ENCODE measurements at regions not wholly inside any gene's neighbourhood (a gene's known extent, or its start where the extent isn't known, plus 50 kb on each side); places are given as distances from the start of the nearest gene placed in this dataset.

DNA sequence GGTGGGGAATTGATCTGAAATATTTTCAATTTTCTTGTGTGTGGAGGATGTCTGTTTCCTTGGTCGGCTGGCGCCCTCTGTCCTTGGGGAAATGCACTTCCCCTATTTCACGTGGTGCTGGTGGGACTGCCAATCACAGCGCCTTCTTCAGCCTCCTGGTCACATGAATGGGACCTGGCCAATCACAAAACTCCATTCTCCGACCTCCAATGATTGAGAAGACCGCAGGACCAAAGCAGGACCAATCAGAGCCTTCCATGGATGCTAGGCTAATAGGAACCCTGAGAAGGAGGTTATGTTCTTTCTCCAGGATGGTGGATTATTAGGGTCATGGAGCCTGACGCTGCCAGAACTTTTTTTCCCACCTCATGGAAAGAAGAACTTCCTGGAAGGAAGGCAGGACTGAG is 188.7 kb downstream of the TTC8 start:
- TF ChIP-seq POLR2AphosphoS5 (IDR thresholded peaks at IDR 0.05) (no peak), EP300 (conservative IDR thresholded peaks at IDR 0.05; ENCODE audit: poor library complexity, severe bottlenecking) (no peak), EZH2 (IDR thresholded peaks at IDR 0.05; ENCODE audit: borderline replicate concordance, insufficient read depth, low read length, poor library complexity, severe bottlenecking) (no peak), CTCF (IDR thresholded peaks at IDR 0.05; ENCODE audit: poor library complexity, severe bottlenecking) (no peak), TAF1 (IDR thresholded peaks at IDR 0.05; ENCODE audit: low read depth) (no peak), MXI1 (conservative IDR thresholded peaks at IDR 0.05; ENCODE audit: poor library complexity, severe bottlenecking) (no peak), RAD21 (conservative IDR thresholded peaks at IDR 0.05) (no peak), SMC3 (conservative IDR thresholded peaks at IDR 0.05; ENCODE audit: poor library complexity) (no peak)
- TF ChIP-seq, protein P1, sequence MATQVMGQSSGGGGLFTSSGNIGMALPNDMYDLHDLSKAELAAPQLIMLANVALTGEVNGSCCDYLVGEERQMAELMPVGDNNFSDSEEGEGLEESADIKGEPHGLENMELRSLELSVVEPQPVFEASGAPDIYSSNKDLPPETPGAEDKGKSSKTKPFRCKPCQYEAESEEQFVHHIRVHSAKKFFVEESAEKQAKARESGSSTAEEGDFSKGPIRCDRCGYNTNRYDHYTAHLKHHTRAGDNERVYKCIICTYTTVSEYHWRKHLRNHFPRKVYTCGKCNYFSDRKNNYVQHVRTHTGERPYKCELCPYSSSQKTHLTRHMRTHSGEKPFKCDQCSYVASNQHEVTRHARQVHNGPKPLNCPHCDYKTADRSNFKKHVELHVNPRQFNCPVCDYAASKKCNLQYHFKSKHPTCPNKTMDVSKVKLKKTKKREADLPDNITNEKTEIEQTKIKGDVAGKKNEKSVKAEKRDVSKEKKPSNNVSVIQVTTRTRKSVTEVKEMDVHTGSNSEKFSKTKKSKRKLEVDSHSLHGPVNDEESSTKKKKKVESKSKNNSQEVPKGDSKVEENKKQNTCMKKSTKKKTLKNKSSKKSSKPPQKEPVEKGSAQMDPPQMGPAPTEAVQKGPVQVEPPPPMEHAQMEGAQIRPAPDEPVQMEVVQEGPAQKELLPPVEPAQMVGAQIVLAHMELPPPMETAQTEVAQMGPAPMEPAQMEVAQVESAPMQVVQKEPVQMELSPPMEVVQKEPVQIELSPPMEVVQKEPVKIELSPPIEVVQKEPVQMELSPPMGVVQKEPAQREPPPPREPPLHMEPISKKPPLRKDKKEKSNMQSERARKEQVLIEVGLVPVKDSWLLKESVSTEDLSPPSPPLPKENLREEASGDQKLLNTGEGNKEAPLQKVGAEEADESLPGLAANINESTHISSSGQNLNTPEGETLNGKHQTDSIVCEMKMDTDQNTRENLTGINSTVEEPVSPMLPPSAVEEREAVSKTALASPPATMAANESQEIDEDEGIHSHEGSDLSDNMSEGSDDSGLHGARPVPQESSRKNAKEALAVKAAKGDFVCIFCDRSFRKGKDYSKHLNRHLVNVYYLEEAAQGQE (IDR thresholded peaks at IDR 0.05; ENCODE audit: borderline replicate concordance), result no peak
- H3K9me2 ChIP-seq (ENCODE audit: insufficient read depth, low read length), result no peaks in the 10 kb centered on the region
- H4K20me1 ChIP-seq (ENCODE audit: insufficient read depth), result no peaks in the 10 kb centered on the region
- H3K27ac ChIP-seq (ENCODE audit: low read length), result no peak overlapping the region
- H3K4me3 ChIP-seq (ENCODE audit: low read length), result no peak overlapping the region
- H3K79me2 ChIP-seq (replicated peaks; ENCODE audit: insufficient read depth, low read length), result no peaks in the 10 kb centered on the region
- no peaks in the 10 kb centered on the region for H3F3A ChIP-seq (ENCODE audit: insufficient read depth, low read length, poor library complexity, severe bottlenecking)
- H3K9ac ChIP-seq (ENCODE audit: low read length), result no peak overlapping the region
- no peaks in the 10 kb centered on the region for H3K27me3 ChIP-seq (ENCODE audit: insufficient read depth, low read depth, low read length)
- H3K4me2 ChIP-seq (ENCODE audit: low read length), result no peak overlapping the region
- H3K9me3 ChIP-seq (ENCODE audit: low read length), result no peaks in the 10 kb centered on the region
- H3K36me3 ChIP-seq (ENCODE audit: insufficient read depth, low read length), result no peaks in the 10 kb centered on the region
- H2AFZ ChIP-seq (ENCODE audit: low read depth, low read length), result no peak overlapping the region

DNA sequence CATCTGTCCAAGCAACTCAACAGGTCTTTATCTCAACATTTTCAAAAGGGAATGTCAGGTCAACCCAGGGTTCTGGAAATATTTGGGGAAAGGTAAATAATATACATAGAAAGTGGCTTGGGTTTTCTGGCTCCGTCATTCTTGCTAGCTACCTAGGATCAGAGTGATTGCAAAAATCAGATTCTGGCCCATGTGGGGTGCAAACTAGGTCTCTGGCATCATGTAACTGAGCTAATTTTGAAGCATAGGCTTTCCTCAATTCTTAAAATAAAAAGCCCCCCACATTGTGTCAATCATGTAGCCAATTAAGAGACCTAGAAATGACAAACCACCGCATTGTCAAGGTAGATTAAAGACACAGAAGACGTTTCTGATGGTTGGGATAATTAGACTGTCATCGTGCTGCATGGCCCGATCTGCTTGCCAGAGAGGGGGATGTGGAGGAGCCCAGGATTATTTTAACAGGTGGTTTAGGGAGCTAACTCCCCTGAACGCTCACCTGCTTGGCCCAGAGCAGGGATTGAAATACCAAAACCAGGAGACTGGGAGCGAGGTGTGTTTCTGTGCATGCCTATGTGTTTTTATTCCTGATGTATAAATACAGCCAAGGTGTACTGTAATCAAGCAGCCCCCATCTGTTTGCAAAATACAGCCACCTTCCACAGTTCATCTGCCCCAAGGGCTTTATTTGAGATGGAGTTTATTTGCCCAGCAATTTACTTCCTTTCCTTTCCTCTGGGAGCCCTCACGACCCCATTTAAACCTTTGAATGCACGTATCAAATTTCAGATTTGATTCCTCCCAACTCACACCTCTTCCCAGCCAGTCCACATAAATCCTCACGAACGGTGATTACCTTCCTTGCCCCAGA is 189.5 kb downstream of the TTC8 start:
- no peak overlapping the region for H3K4me3 ChIP-seq (ENCODE audit: low read length)
- H3K9me2 ChIP-seq (ENCODE audit: insufficient read depth, low read length), result no peaks in the 10 kb centered on the region
- H3K27ac ChIP-seq (ENCODE audit: low read length), result no peak overlapping the region
- no peaks in the 10 kb centered on the region for H3K79me2 ChIP-seq (replicated peaks; ENCODE audit: insufficient read depth, low read length)
- no peaks in the 10 kb centered on the region for H3F3A ChIP-seq (ENCODE audit: insufficient read depth, low read length, poor library complexity, severe bottlenecking)
- no peaks in the 10 kb centered on the region for H3K27me3 ChIP-seq (ENCODE audit: insufficient read depth, low read depth, low read length)
- no peak overlapping the region for H3K4me2 ChIP-seq (ENCODE audit: low read length)
- H3K36me3 ChIP-seq (ENCODE audit: insufficient read depth, low read length), result no peaks in the 10 kb centered on the region
- no peak overlapping the region for H2AFZ ChIP-seq (ENCODE audit: low read depth, low read length)
- no peak overlapping the region for H3K9ac ChIP-seq (ENCODE audit: low read length)
- H4K20me1 ChIP-seq (ENCODE audit: insufficient read depth), result no peaks in the 10 kb centered on the region
- TF ChIP-seq MXI1 (conservative IDR thresholded peaks at IDR 0.05; ENCODE audit: poor library complexity, severe bottlenecking) (no peak), SMC3 (conservative IDR thresholded peaks at IDR 0.05; ENCODE audit: poor library complexity) (no peak), EZH2 (IDR thresholded peaks at IDR 0.05; ENCODE audit: borderline replicate concordance, insufficient read depth, low read length, poor library complexity, severe bottlenecking) (no peak), CTCF (IDR thresholded peaks at IDR 0.05; ENCODE audit: poor library complexity, severe bottlenecking) (no peak), TAF1 (IDR thresholded peaks at IDR 0.05; ENCODE audit: low read depth) (no peak), POLR2AphosphoS5 (IDR thresholded peaks at IDR 0.05) (no peak), RAD21 (conservative IDR thresholded peaks at IDR 0.05) (no peak), EP300 (conservative IDR thresholded peaks at IDR 0.05; ENCODE audit: poor library complexity, severe bottlenecking) (no peak)
- TF ChIP-seq, protein P1 (IDR thresholded peaks at IDR 0.05; ENCODE audit: borderline replicate concordance), result no peak
- H3K9me3 ChIP-seq (ENCODE audit: low read length), result no peaks in the 10 kb centered on the region

All from neural cell (in vitro differentiated cells).